Natural killer cell (primary cell): ENCODE measurements at regions not wholly inside any gene's neighbourhood (a gene's known extent, or its start where the extent isn't known, plus 50 kb on each side); places are given as distances from the start of the nearest gene placed in this dataset.

Experiments used
- ATAC-seq, 3 donors: fragments of 150-1000 bp in 2 of 3; fragments of 200-7000 bp in 1 of 3; cut with Tn5 transposase; 1 replicate in 1 of 3; 2 replicates in 2 of 3; pipeline ENCODE4 v1.10.0; 2021; ENCODE audit warnings: mild to moderate bottlenecking in 2 of 3, moderate library complexity in 2 of 3
- DNase-seq, 2 donors: peaks; one replicate each; pipeline versions ENCODE4 v3.0.0 to v3.0.0-alpha.2; 2013 to 2021; ENCODE audit warnings: mixed read lengths in 1 of 2
- H3K27ac ChIP-seq: one replicate; pipeline ENCODE4 v1.5.1; 2013; ENCODE audit warnings: mild to moderate bottlenecking, low read length
- H3K27me3 ChIP-seq: one replicate; pipeline ENCODE4 v1.6.1; 2013; ENCODE audit warnings: low read length; ENCODE audit not compliant: control insufficient read depth, insufficient read depth
- H3K36me3 ChIP-seq: one replicate; pipeline ENCODE4 v1.6.1; 2013; ENCODE audit warnings: low read length; ENCODE audit not compliant: control insufficient read depth, insufficient read depth
- H3K4me1 ChIP-seq: one replicate; pipeline ENCODE4 v1.6.1; 2013; ENCODE audit warnings: low read length; ENCODE audit not compliant: control insufficient read depth, insufficient read depth
- H3K4me3 ChIP-seq: one replicate; pipeline ENCODE4 v1.5.1; 2013; ENCODE audit warnings: low read length
- H3K9me3 ChIP-seq: one replicate; pipeline ENCODE4 v1.6.1; 2013; ENCODE audit warnings: low read length; ENCODE audit not compliant: control insufficient read depth, insufficient read depth
- H3K27ac Mint-ChIP-seq, 2 donors: one replicate each; pipeline ENCODE4 v1.8.0; 2022; ENCODE audit warnings: mild to moderate bottlenecking in 2 of 2, mixed read lengths in 2 of 2, moderate library complexity in 1 of 2
- H3K27me3 Mint-ChIP-seq, 2 donors: one replicate each; pipeline ENCODE4 v1.8.0; 2022; ENCODE audit warnings: low read depth in 2 of 2, mixed read lengths in 2 of 2
- H3K36me3 Mint-ChIP-seq: one replicate; pipeline ENCODE4 v1.8.0; 2022; ENCODE audit warnings: mixed read lengths
- H3K4me1 Mint-ChIP-seq, 2 donors: one replicate each; pipeline ENCODE4 v1.8.0; 2022; ENCODE audit warnings: mixed read lengths in 2 of 2
- H3K4me3 Mint-ChIP-seq: one replicate; pipeline ENCODE4 v1.8.0; 2022; ENCODE audit warnings: mild to moderate bottlenecking, moderate library complexity, mixed read lengths
- H3K9me3 Mint-ChIP-seq, 2 donors: one replicate each; pipeline ENCODE4 v1.8.0; 2022; ENCODE audit warnings: mixed read lengths in 2 of 2
- WGBS: methylation state at CpG from one replicate; pipeline ENCODE4 v1.1.7; 2013; ENCODE audit warnings: missing lambda C conversion rate; ENCODE audit not compliant: insufficient coverage; 5-methylcytosine and 5-hydroxymethylcytosine counted together
- intact Hi-C: fragments of 100-400 bp; cut with micrococcal nuclease; formaldehyde crosslinking; loops from one replicate; pipeline ENCODE4 v1.14.2; 2022
- TF ChIP-seq, protein P1 (sequence below): fragments of 200-600 bp; IDR thresholded peaks from one replicate; pipeline ENCODE4 v1.8.0; 2022; ENCODE audit warnings: antibody characterized with exemption

DNA sequence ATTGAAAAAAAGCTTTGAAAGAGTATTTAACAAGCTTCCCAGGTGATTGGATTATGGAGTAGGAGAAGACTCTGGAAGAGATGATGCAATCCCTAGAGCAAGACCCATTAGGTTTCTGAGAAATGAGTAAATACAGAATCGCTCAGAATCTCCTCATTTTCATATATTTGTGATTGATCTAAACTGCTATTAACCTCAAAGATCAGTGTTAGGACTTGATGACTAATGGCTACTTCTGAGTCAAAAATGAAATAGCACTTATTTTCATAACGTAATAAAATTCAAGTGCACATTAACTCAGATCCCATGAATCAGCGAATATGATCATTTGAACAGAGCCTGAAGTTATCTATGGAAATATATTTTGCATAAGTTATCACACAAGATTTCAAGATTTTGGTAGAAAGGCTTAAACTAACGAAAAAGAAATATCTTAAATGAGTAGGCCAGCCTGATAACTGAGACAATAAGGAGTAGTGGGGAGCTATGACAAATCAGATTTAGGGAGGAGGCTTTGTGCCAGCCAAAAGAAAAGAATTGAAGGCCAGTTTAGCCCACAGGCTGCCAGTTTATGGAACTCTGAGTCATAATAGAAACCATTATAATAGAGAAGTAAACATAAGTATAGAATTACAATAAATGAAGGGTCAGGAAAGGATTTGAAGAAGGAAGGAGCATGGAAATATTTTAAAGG lies 106.7 kb upstream of the OSMR start:
- intact Hi-C loops: no loop called here
- H3K9me3 ChIP-seq: peaks cover 4% of the 10 kb centered on the region
- H3K9me3 Mint-ChIP-seq: peaks cover 6 to 9% of the 10 kb centered on the region in 2 donors
- no peaks in the 10 kb centered on the region for H3K36me3 ChIP-seq
- H3K4me3 Mint-ChIP-seq: no peak overlapping the region
- 65% methylated on average over 2 of the region's 4 CpGs for WGBS
- no peak overlapping the region for H3K27ac Mint-ChIP-seq
- H3K4me1 Mint-ChIP-seq: no peaks in the 10 kb centered on the region
- H3K4me3 ChIP-seq: no peak overlapping the region
- H3K27me3 ChIP-seq: no peaks in the 10 kb centered on the region
- H3K27me3 Mint-ChIP-seq: peaks cover 5 to 8% of the 10 kb centered on the region in 2 donors
- TF ChIP-seq, protein P1, sequence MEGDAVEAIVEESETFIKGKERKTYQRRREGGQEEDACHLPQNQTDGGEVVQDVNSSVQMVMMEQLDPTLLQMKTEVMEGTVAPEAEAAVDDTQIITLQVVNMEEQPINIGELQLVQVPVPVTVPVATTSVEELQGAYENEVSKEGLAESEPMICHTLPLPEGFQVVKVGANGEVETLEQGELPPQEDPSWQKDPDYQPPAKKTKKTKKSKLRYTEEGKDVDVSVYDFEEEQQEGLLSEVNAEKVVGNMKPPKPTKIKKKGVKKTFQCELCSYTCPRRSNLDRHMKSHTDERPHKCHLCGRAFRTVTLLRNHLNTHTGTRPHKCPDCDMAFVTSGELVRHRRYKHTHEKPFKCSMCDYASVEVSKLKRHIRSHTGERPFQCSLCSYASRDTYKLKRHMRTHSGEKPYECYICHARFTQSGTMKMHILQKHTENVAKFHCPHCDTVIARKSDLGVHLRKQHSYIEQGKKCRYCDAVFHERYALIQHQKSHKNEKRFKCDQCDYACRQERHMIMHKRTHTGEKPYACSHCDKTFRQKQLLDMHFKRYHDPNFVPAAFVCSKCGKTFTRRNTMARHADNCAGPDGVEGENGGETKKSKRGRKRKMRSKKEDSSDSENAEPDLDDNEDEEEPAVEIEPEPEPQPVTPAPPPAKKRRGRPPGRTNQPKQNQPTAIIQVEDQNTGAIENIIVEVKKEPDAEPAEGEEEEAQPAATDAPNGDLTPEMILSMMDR: no peak
- no peaks in the 10 kb centered on the region for H3K4me1 ChIP-seq
- no peak for DNase-seq
- no peak overlapping the region for H3K27ac ChIP-seq
- no peak for ATAC-seq
- peaks cover 7% of the 10 kb centered on the region for H3K36me3 Mint-ChIP-seq

DNA sequence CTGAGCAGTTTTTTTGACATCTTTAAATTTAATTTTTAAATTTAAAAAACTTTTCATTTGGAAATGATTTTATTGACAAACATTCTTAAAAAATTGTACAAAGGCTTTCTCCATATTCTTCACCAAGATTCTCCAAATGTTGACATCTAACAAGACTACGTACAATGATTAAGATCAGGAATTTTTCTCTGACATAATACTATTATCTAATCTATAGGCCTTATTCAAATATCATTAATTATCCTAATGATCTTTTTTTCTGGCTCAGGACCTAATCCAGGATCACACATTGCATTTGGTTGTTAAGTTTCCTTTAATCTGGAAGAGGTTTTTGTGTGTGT lies 106.1 kb upstream of the OSMR start:
- no peak overlapping the region for H3K27ac ChIP-seq
- DNase-seq (no peak), ATAC-seq (no peak)
- TF ChIP-seq, protein P1: no peak
- no peaks in the 10 kb centered on the region for H3K4me1 Mint-ChIP-seq
- no peaks in the 10 kb centered on the region for H3K4me1 ChIP-seq
- peaks cover 5 to 8% of the 10 kb centered on the region in 2 donors for H3K27me3 Mint-ChIP-seq
- no peaks in the 10 kb centered on the region for H3K36me3 ChIP-seq
- H3K9me3 ChIP-seq: peaks cover 4% of the 10 kb centered on the region
- no peaks in the 10 kb centered on the region for H3K27me3 ChIP-seq
- no CpG with 5 or more reads among the region's 1 CpG for WGBS
- H3K27ac Mint-ChIP-seq: no peak overlapping the region
- peaks cover 7% of the 10 kb centered on the region for H3K36me3 Mint-ChIP-seq
- H3K4me3 ChIP-seq: no peak overlapping the region
- H3K4me3 Mint-ChIP-seq: no peak overlapping the region
- H3K9me3 Mint-ChIP-seq: peaks cover 6 to 9% of the 10 kb centered on the region in 2 donors
- intact Hi-C loops: no loop called here

DNA sequence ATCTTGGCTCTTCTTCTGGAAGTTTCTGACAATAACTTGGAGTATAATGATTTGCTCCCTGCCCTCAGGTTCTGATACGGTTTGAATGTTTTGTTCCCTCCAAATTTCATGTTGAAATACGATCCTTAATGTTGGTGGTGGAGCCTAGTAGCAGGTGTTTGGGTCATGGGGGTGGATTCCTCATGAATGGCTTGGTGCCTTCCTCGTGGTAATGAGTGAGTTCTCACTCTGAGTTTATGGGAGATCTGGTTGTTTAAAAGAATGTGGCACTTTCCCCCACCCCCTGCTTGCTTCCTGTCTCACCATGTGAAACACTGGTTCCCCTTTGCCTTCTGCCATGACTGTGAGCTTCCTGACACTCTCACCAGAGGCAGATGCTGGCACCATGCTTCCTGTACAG lies 103.0 kb upstream of the OSMR start:
- Histone ChIP-seq H3K4me3 (no peak overlapping the region), H3K27ac (no peak overlapping the region), H3K4me1 (no peaks in the 10 kb centered on the region), H3K27me3 (no peaks in the 10 kb centered on the region), H3K36me3 (no peaks in the 10 kb centered on the region), H3K9me3 (peaks cover 4% of the 10 kb centered on the region)
- intact Hi-C loops: no loop called here
- ATAC-seq (no peak), DNase-seq (no peak)
- Mint-ChIP-seq H3K27ac (no peak overlapping the region), H3K36me3 (peaks cover 7% of the 10 kb centered on the region), H3K9me3 (peaks cover 6 to 9% of the 10 kb centered on the region in 2 donors), H3K4me1 (no peaks in the 10 kb centered on the region), H3K27me3 (peaks cover under 1 to 5% of the 10 kb centered on the region in 2 donors), H3K4me3 (no peak overlapping the region)
- WGBS: 45% methylated on average over 3 of the region's 3 CpGs
- TF ChIP-seq, protein P1: no peak

DNA sequence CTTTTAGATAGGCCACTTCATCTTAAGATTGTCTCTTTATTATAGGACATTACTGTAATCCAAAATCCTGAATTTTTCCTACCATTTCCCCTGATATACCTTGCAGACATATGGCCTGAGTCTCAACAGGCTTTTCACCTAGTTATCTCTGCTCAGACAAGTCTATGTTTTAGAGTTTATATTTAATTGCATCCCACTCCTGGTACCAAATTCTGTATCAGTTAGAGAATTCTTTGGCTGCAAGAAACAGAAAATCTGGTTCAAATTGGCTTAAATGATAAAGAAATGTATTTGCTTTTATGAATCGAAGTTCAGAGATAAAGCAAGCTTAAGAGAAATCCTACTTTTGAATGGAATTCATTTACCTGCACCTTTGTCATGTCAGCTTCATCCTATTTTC lies 102.2 kb upstream of the OSMR start:
- Mint-ChIP-seq H3K36me3 (peaks cover 7% of the 10 kb centered on the region), H3K27me3 (peaks cover 4 to 5% of the 10 kb centered on the region in 2 donors), H3K4me3 (no peak overlapping the region), H3K27ac (no peak overlapping the region), H3K4me1 (no peaks in the 10 kb centered on the region), H3K9me3 (peaks cover 8 to 9% of the 10 kb centered on the region in 2 donors)
- no peaks in the 10 kb centered on the region for H3K4me1 ChIP-seq
- peaks cover 4% of the 10 kb centered on the region for H3K9me3 ChIP-seq
- no peaks in the 10 kb centered on the region for H3K36me3 ChIP-seq
- no peak overlapping the region for H3K4me3 ChIP-seq
- intact Hi-C loops: no loop called here
- DNase-seq: no peak
- no peaks in the 10 kb centered on the region for H3K27me3 ChIP-seq
- 43% methylated on average over 1 of the region's 1 CpG for WGBS
- TF ChIP-seq, protein P1: no peak
- no peak overlapping the region for H3K27ac ChIP-seq
- no peak for ATAC-seq
